Ishikawa (cell line): ENCODE measurements at regions not wholly inside any gene's neighbourhood (a gene's known extent, or its start where the extent isn't known, plus 50 kb on each side); places are given as distances from the start of the nearest gene placed in this dataset.

ENCODE experiments used
- CEBPB ChIP-seq: IDR thresholded peaks from 2 replicates; pipeline ENCODE4 v1.6.1; 2012
- CREB1 ChIP-seq: IDR thresholded peaks from 2 replicates; pipeline ENCODE4 v1.6.1; 2012; ENCODE audit warnings: low read depth

GRCh38 chr9:119044806-119045205 lies 324.4 kb downstream of the BRINP1 start:
- no peak for TF ChIP-seq CREB1
- TF ChIP-seq CEBPB, result no peak
